Stimulated activated naive B cell treated with anti-CD40 and anti-IgM and Interleukin-4, amounts not matched to agents 10 μg/mL and 1 μg/mL and 100 μg/mL, for 72 hours (primary cell): ENCODE measurements at regions not wholly inside any gene's neighbourhood (a gene's known extent, or its start where the extent isn't known, plus 50 kb on each side); places are given as distances from the start of the nearest gene placed in this dataset.

Source experiments
- ATAC-seq, 2 donors: fragments of 150-1000 bp; cut with Tn5 transposase; replicated peaks; 2 replicates each; pipeline ENCODE4 v1.10.0; 2021; ENCODE audit warnings: moderate library complexity in 1 of 2
- DNase-seq: peaks from one replicate; pipeline ENCODE4 v3.0.0; 2021
- H3K27ac Mint-ChIP-seq: one replicate; pipeline ENCODE4 v1.8.0; 2022; ENCODE audit warnings: mild to moderate bottlenecking, mixed read lengths
- H3K27me3 Mint-ChIP-seq, 2 donors: one replicate each; pipeline ENCODE4 v1.8.0; 2022; ENCODE audit warnings: mixed read lengths in 2 of 2
- H3K36me3 Mint-ChIP-seq, 2 donors: one replicate each; pipeline ENCODE4 v1.8.0; 2022; ENCODE audit warnings: mixed read lengths in 2 of 2, mild to moderate bottlenecking in 1 of 2
- H3K4me1 Mint-ChIP-seq, 2 donors: one replicate each; pipeline ENCODE4 v1.8.0; 2022; ENCODE audit warnings: mixed read lengths in 2 of 2, mild to moderate bottlenecking in 1 of 2
- H3K4me3 Mint-ChIP-seq, 2 donors: one replicate each; pipeline ENCODE4 v1.8.0; 2022; ENCODE audit warnings: mild to moderate bottlenecking in 2 of 2, mixed read lengths in 2 of 2, moderate library complexity in 1 of 2
- H3K9me3 Mint-ChIP-seq, 2 donors: one replicate each; pipeline ENCODE4 v1.8.0; 2022; ENCODE audit warnings: mixed read lengths in 2 of 2, mild to moderate bottlenecking in 1 of 2

DNA sequence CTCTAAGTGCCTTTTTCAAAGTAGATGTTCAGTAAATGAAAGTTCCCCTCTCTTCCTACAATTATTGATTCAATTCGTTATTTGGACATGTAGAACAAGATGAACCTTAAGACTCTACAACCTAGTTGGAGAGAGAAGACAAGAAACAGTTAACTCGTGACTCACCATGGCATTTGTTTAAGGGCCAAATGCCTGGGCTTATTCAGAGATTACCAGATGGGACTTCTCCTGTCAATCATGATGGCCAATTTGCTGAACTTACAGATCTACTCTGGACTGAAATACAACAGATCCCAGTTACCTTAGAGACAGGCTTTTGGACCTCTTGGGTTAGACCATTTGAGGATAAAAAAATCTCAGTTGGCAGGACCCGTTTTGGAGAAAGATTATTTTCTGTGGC, 93.5 kb downstream of the C1orf94 start:
- H3K27me3 Mint-ChIP-seq: peaks cover 13 to 24% of the 10 kb centered on the region in 2 donors
- peaks cover 0 to 3% of the 10 kb centered on the region in 2 donors for H3K9me3 Mint-ChIP-seq
- ATAC-seq (no peak), DNase-seq (no peak)
- no peaks in the 10 kb centered on the region for H3K4me1 Mint-ChIP-seq
- no peak overlapping the region for H3K27ac Mint-ChIP-seq
- no peak overlapping the region for H3K4me3 Mint-ChIP-seq
- no peaks in the 10 kb centered on the region for H3K36me3 Mint-ChIP-seq

GRCh38 chr1:34272152-34272551, 95.4 kb downstream of the C1orf94 start:
- DNase-seq (no peak), ATAC-seq (no peak)
- H3K4me1 Mint-ChIP-seq: no peaks in the 10 kb centered on the region
- H3K4me3 Mint-ChIP-seq: no peak overlapping the region
- H3K36me3 Mint-ChIP-seq: no peaks in the 10 kb centered on the region
- no peak overlapping the region for H3K27ac Mint-ChIP-seq
- H3K9me3 Mint-ChIP-seq: peaks cover 0 to 3% of the 10 kb centered on the region in 2 donors
- peaks cover 13 to 24% of the 10 kb centered on the region in 2 donors for H3K27me3 Mint-ChIP-seq

DNA sequence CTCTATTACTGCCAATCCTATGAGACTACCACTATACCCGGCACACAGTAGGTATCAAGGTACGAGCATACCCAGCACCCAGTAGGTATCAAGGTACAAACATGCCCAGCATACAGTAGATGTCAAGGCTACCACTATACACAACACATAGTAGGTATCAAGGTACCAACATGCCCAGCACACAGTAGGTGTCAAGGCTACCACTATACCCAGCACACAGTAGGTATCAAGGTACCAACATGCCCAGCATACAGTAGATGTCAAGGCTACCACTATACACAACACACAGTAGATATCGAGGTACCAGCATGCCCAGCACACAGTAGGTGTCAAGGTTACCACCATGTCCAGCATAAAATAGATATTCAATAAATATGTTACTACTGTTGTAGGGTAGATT, 98.4 kb downstream of the C1orf94 start:
- Mint-ChIP-seq H3K36me3 (no peaks in the 10 kb centered on the region), H3K9me3 (peaks cover 0 to 2% of the 10 kb centered on the region in 2 donors), H3K27ac (no peak overlapping the region), H3K4me3 (no peak overlapping the region), H3K4me1 (no peaks in the 10 kb centered on the region), H3K27me3 (peaks cover 5 to 7% of the 10 kb centered on the region in 2 donors)
- DNase-seq (no peak), ATAC-seq (no peak)

GRCh38 chr1:34276606-34277005, 99.9 kb downstream of the C1orf94 start:
- H3K27ac Mint-ChIP-seq: no peak overlapping the region
- H3K27me3 Mint-ChIP-seq: peaks cover 5 to 7% of the 10 kb centered on the region in 2 donors
- H3K4me1 Mint-ChIP-seq: no peaks in the 10 kb centered on the region
- H3K9me3 Mint-ChIP-seq: peaks cover 0 to 2% of the 10 kb centered on the region in 2 donors
- no peaks in the 10 kb centered on the region for H3K36me3 Mint-ChIP-seq
- no peak for DNase-seq
- ATAC-seq: no peak
- no peak overlapping the region for H3K4me3 Mint-ChIP-seq

DNA sequence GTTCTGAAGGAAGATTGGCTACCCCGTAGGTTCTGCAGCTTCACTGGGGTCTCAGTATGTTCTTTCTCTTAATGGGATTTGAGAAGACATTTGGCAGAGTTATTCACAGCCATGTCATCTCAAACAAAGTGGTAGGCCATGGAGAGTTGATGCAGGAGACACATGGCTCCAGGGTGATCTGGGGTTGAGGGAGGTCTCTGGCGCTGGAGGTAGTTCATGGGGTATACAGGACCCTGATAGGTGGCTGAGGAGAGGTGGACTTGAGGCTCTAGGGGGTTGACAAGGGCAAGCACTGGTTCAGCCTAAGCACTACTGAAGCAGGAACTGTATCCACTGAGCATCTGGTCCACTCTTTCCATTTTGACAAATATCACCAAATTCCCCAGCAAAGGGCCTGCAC, 100.4 kb downstream of the C1orf94 start:
- Mint-ChIP-seq H3K36me3 (no peaks in the 10 kb centered on the region), H3K4me3 (no peak overlapping the region), H3K4me1 (no peaks in the 10 kb centered on the region), H3K9me3 (peaks cover 0 to 1% of the 10 kb centered on the region in 2 donors), H3K27me3 (peaks cover under 1 to 2% of the 10 kb centered on the region in 2 donors), H3K27ac (no peak overlapping the region)
- no peak for DNase-seq
- no peak for ATAC-seq

GRCh38 chr1:34278211-34278610, 101.5 kb downstream of the C1orf94 start:
- no peak overlapping the region for H3K4me3 Mint-ChIP-seq

DNA sequence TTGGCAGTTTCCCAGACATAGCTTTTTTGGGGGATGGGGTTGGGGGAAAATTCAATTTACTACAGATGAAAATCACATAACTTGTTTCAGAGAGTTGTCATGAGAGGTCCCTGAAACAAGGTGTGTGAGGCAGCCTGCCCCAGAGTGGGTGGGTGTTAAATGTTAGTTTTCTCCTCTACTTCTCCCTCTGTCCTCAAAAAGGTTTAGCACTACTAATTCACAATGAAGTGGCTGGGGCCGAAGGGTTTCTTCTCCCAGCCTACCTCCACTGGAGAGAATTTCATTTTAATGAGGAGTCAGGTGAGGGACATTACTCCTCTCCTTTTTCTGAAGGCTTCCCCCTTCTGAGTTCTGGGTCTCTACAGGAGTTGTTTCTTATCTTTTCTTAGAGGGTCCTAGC, 103.3 kb downstream of the C1orf94 start:
- Mint-ChIP-seq H3K9me3 (peaks cover 4% of the 10 kb centered on the region in 2 donors), H3K4me3 (no peak overlapping the region), H3K27ac (no peak overlapping the region), H3K36me3 (no peaks in the 10 kb centered on the region), H3K4me1 (no peaks in the 10 kb centered on the region), H3K27me3 (peaks cover 0 to 4% of the 10 kb centered on the region in 2 donors)
- ATAC-seq (no peak), DNase-seq (no peak)

More at GRCh38 chr1:34278211-34278610, 101.5 kb downstream of the C1orf94 start:
- DNase-seq: no peak
- H3K9me3 Mint-ChIP-seq: peaks cover 4% of the 10 kb centered on the region in 2 donors
- no peak for ATAC-seq
- H3K27me3 Mint-ChIP-seq: no peaks in the 10 kb centered on the region
- H3K36me3 Mint-ChIP-seq: no peaks in the 10 kb centered on the region
- no peak overlapping the region for H3K27ac Mint-ChIP-seq
- no peaks in the 10 kb centered on the region for H3K4me1 Mint-ChIP-seq

- Mint-ChIP-seq H3K27me3 (peaks cover 0 to 5% of the 10 kb centered on the region in 2 donors), H3K4me1 (no peaks in the 10 kb centered on the region), H3K9me3 (peaks cover 4% of the 10 kb centered on the region in 2 donors), H3K27ac (no peak overlapping the region), H3K4me3 (no peak overlapping the region), H3K36me3 (no peaks in the 10 kb centered on the region)
- DNase-seq (no peak), ATAC-seq (no peak)
These were observed 103.8 kb downstream of the C1orf94 start for GRCh38 chr1:34280509-34280908.

GRCh38 chr1:34283142-34283541, 106.4 kb downstream of the C1orf94 start:
- DNase-seq (no peak), ATAC-seq (no peak)
- Mint-ChIP-seq H3K4me3 (no peak overlapping the region), H3K27me3 (peaks cover 0 to 5% of the 10 kb centered on the region in 2 donors), H3K27ac (no peak overlapping the region), H3K4me1 (no peaks in the 10 kb centered on the region), H3K9me3 (peaks cover 4% of the 10 kb centered on the region in 2 donors), H3K36me3 (no peaks in the 10 kb centered on the region)

DNA sequence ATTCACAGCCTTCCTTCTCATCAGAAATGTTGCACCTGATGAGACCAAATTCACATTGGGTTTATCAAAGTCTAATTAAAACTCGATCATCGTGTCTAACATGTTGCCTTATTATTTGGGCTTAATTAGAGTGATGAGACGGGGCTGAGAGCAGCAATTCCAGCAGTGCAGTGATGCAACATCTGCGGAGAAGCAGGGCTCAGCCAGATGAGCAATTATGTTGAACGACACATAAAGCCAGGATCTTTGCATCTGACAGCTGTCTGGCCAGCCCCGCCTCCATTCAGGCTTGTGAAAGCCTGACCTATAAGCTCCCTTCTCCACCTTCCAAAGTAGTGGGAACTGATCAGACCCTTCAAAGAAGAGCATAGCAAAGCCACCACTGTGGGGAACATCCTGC, 109.8 kb downstream of the C1orf94 start:
- no peak overlapping the region for H3K27ac Mint-ChIP-seq
- peaks cover 4% of the 10 kb centered on the region in 2 donors for H3K9me3 Mint-ChIP-seq
- no peaks in the 10 kb centered on the region for H3K4me1 Mint-ChIP-seq
- H3K36me3 Mint-ChIP-seq: no peaks in the 10 kb centered on the region
- DNase-seq: no peak
- no peak for ATAC-seq
- peaks cover 0 to 5% of the 10 kb centered on the region in 2 donors for H3K27me3 Mint-ChIP-seq
- no peak overlapping the region for H3K4me3 Mint-ChIP-seq

DNA sequence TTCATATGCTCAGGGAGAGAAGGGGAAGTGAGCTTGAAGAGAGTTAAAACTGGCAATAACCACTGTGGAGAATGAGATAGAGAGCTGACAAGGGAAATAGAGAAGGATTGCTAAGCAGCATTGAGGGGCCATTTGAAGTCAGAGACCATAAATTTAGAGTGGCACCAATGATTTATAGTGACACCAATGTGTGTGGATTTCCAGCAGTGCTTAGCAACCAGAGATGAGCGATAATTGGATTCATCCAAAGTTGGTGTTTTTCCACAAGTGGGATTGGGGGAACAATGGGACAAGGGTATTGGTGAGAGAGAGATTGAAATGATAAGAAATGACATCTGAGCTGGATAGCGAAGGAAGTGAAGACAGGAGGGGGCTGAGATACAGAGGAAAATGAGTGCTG, 114.1 kb downstream of the C1orf94 start:
- no peak for ATAC-seq
- Mint-ChIP-seq H3K27ac (no peak overlapping the region), H3K4me3 (no peak overlapping the region), H3K9me3 (no peaks in the 10 kb centered on the region), H3K36me3 (no peaks in the 10 kb centered on the region), H3K27me3 (peaks cover 4 to 5% of the 10 kb centered on the region in 2 donors), H3K4me1 (no peaks in the 10 kb centered on the region)
- no peak for DNase-seq

DNA sequence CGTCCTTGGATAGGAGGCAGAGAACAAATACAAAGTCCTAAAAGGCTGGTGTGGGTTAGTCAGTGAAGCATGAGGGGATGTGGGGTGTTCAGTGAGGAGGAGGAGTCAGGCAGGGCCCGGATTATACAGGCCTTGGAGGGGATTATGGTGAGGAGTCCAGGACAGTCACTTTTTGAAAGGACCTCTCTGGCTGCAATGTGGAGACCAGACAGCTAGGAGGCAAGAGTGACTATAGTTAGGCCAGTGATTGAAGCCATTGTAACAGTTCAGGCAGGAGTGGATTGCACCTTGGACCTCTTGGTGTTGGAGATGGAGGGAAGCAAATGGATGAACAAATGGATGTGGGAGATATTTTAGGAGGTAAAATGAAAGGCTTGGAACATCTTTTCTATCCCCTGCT, 115.8 kb downstream of the C1orf94 start:
- Mint-ChIP-seq H3K27me3 (peaks cover 4 to 5% of the 10 kb centered on the region in 2 donors), H3K36me3 (no peaks in the 10 kb centered on the region), H3K4me3 (no peak overlapping the region), H3K4me1 (no peaks in the 10 kb centered on the region), H3K9me3 (no peaks in the 10 kb centered on the region), H3K27ac (no peak overlapping the region)
- ATAC-seq (no peak), DNase-seq (no peak)

- DNase-seq (no peak), ATAC-seq (no peak)
- no peaks in the 10 kb centered on the region for H3K4me1 Mint-ChIP-seq
- H3K36me3 Mint-ChIP-seq: no peaks in the 10 kb centered on the region
- H3K4me3 Mint-ChIP-seq: no peak overlapping the region
- peaks cover 0 to 2% of the 10 kb centered on the region in 2 donors for H3K9me3 Mint-ChIP-seq
- H3K27ac Mint-ChIP-seq: no peak overlapping the region
- H3K27me3 Mint-ChIP-seq: peaks cover 4 to 5% of the 10 kb centered on the region in 2 donors
These were observed 119.4 kb downstream of the C1orf94 start for GRCh38 chr1:34296059-34296458.

DNA sequence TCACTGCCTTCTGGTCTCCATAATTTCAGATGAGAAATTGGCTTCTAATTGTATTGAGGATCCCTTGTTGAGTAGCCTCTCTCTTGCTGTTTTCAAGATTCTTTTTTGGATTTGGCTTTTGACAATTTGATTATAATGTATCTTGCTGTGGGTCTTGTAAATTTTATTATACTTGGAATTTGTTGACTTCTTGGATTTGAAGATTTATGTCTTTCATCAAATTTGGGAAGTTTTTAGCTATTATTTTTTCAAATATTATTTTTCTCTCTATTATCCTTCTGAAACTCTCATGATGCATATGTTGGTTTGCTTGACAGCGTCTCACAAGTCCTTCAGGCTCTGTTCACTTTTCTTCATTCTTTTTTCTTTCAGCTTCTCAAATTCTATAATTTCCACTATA, 126.1 kb downstream of the C1orf94 start:
- H3K27me3 Mint-ChIP-seq: peaks cover 0 to 20% of the 10 kb centered on the region in 2 donors
- DNase-seq (no peak), ATAC-seq (no peak)
- no peak overlapping the region for H3K27ac Mint-ChIP-seq
- peaks cover 10 to 14% of the 10 kb centered on the region in 2 donors for H3K9me3 Mint-ChIP-seq
- H3K4me1 Mint-ChIP-seq: no peaks in the 10 kb centered on the region
- H3K36me3 Mint-ChIP-seq: peaks cover 0 to 3% of the 10 kb centered on the region in 2 donors
- H3K4me3 Mint-ChIP-seq: no peak overlapping the region

GRCh38 chr1:34303218-34303617, 126.5 kb downstream of the C1orf94 start:
- Mint-ChIP-seq H3K4me3 (no peak overlapping the region), H3K27ac (no peak overlapping the region), H3K4me1 (no peaks in the 10 kb centered on the region), H3K9me3 (peaks cover 10 to 14% of the 10 kb centered on the region in 2 donors), H3K36me3 (peaks cover 0 to 3% of the 10 kb centered on the region in 2 donors), H3K27me3 (peaks cover under 1 to 20% of the 10 kb centered on the region in 2 donors)
- DNase-seq (no peak), ATAC-seq (no peak)

GRCh38 chr1:34306568-34306967, 129.9 kb downstream of the C1orf94 start:
- H3K4me1 Mint-ChIP-seq: no peaks in the 10 kb centered on the region
- ATAC-seq (no peak), DNase-seq (no peak)
- H3K4me3 Mint-ChIP-seq: no peak overlapping the region
- peaks cover 0 to 3% of the 10 kb centered on the region in 2 donors for H3K36me3 Mint-ChIP-seq
- H3K27ac Mint-ChIP-seq: no peak overlapping the region
- peaks cover 6 to 25% of the 10 kb centered on the region in 2 donors for H3K27me3 Mint-ChIP-seq
- H3K9me3 Mint-ChIP-seq: peaks cover 20 to 26% of the 10 kb centered on the region in 2 donors
